NCI-H146 (cell line): ENCODE measurements at regions not wholly inside any gene's neighbourhood (a gene's known extent, or its start where the extent isn't known, plus 50 kb on each side); places are given as distances from the start of the nearest gene placed in this dataset.

Experiments
- DNase-seq: peaks from one replicate; lab custom pipeline; 2025; lab: John Stamatoyannopoulos, UW

- no peak for DNase-seq
These were observed 61.8 kb upstream of the PGBD5 start for GRCh38 chr1:230487773-230488428.

GRCh38 chr1:230476622-230477003 lies 50.5 kb upstream of the PGBD5 start:
- DNase-seq, result no peak

GRCh38 chr1:230475856-230476621 lies 49.9 kb upstream of the PGBD5 start:
- DNase-seq, result peak; percentile 83
